Caco-2 (cell line): ENCODE measurements at regions not wholly inside any gene's neighbourhood (a gene's known extent, or its start where the extent isn't known, plus 50 kb on each side); places are given as distances from the start of the nearest gene placed in this dataset.

Experiments used
- BruUV-seq: library from RNA; stranded (reverse); fragments of 400-500 nt; replicated peaks from 2 replicates; lab custom pipeline; 2021; lab: Mats Ljungman, UMichigan
- CTCF ChIA-PET: fragments of 300-600 bp; sonication (Branson Sonifier 250); formaldehyde crosslinking; loops from one replicate; lab custom pipeline; 2022; ENCODE audit warnings: antibody characterized with exemption; lab: Charles Lee
- POLR2A ChIA-PET: fragments of 300-600 bp; sonication (Branson Sonifier 250); formaldehyde crosslinking; loops from one replicate; lab custom pipeline; 2022; ENCODE audit warnings: antibody characterized with exemption; lab: Charles Lee
- DNase-seq, 2 experiments: peaks; one replicate each; pipeline versions ENCODE4 v3.0.0 to v3.0.0-alpha.2; 2020 to 2022
- H3K27me3 ChIP-seq: replicated peaks from 2 replicates; pipeline ENCODE4 v1.6.0; 2011; ENCODE audit warnings: low read length; ENCODE audit not compliant: control insufficient read depth, insufficient read depth
- H3K36me3 ChIP-seq: 2 replicates; pipeline ENCODE4 v1.5.1; 2011; ENCODE audit warnings: low read length; ENCODE audit not compliant: control insufficient read depth, insufficient read depth
- H3K4me1 ChIP-seq: fragments of 250-450 bp; sonication (Bioruptor Pico); 2 replicates; pipeline ENCODE4 v1.5.1; 2020; ENCODE audit warnings: mild to moderate bottlenecking
- H3K4me3 ChIP-seq: 2 replicates; pipeline ENCODE4 v1.5.1; 2011; ENCODE audit warnings: low read depth, mild to moderate bottlenecking, control low read depth, low read length
- H3K9me3 ChIP-seq: fragments of 250-450 bp; sonication (Bioruptor Pico); 2 replicates; pipeline ENCODE4 v1.5.1; 2020; ENCODE audit warnings: mild to moderate bottlenecking, moderate library complexity
- H3K27ac Mint-ChIP-seq: one replicate; pipeline ENCODE4 v1.8.0; 2022; ENCODE audit warnings: mixed read lengths; ENCODE audit not compliant: unreplicated experiment
- H3K27me3 Mint-ChIP-seq: one replicate; pipeline ENCODE4 v1.8.0; 2022; ENCODE audit warnings: mixed read lengths; ENCODE audit not compliant: insufficient read depth, unreplicated experiment
- H3K36me3 Mint-ChIP-seq: one replicate; pipeline ENCODE4 v1.8.0; 2022; ENCODE audit warnings: mild to moderate bottlenecking, mixed read lengths; ENCODE audit not compliant: insufficient read depth, unreplicated experiment
- H3K4me1 Mint-ChIP-seq: one replicate; pipeline ENCODE4 v1.8.0; 2022; ENCODE audit warnings: low read depth, mixed read lengths; ENCODE audit not compliant: unreplicated experiment
- H3K4me3 Mint-ChIP-seq: one replicate; pipeline ENCODE4 v1.8.0; 2022; ENCODE audit warnings: mild to moderate bottlenecking, moderate library complexity, mixed read lengths; ENCODE audit not compliant: unreplicated experiment
- H3K9me3 Mint-ChIP-seq: one replicate; pipeline ENCODE4 v1.8.0; 2022; ENCODE audit warnings: mixed read lengths; ENCODE audit not compliant: unreplicated experiment
- intact Hi-C: fragments of 100-400 bp; cut with micrococcal nuclease; formaldehyde crosslinking; loops from one replicate; pipeline ENCODE4 v1.10.0; 2022; ENCODE audit not compliant: unreplicated experiment
- TF ChIP-seq, protein P1 (sequence below), 2 experiments: fragments of 200-600 bp in 1 of 2; IDR thresholded peaks; 1 replicate in 1 of 2; 2 replicates in 1 of 2; pipeline versions ENCODE4 v1.5.1 to v1.8.0; 2011 to 2022; ENCODE audit warnings: antibody characterized with exemption in 1 of 2, control low read depth in 1 of 2, inconsistent platforms in 1 of 2, low read depth in 1 of 2, low read length in 1 of 2, mild to moderate bottlenecking in 1 of 2, moderate library complexity in 1 of 2; ENCODE audit not compliant: insufficient read depth in 1 of 2, severe bottlenecking in 1 of 2, unreplicated experiment in 1 of 2

DNA sequence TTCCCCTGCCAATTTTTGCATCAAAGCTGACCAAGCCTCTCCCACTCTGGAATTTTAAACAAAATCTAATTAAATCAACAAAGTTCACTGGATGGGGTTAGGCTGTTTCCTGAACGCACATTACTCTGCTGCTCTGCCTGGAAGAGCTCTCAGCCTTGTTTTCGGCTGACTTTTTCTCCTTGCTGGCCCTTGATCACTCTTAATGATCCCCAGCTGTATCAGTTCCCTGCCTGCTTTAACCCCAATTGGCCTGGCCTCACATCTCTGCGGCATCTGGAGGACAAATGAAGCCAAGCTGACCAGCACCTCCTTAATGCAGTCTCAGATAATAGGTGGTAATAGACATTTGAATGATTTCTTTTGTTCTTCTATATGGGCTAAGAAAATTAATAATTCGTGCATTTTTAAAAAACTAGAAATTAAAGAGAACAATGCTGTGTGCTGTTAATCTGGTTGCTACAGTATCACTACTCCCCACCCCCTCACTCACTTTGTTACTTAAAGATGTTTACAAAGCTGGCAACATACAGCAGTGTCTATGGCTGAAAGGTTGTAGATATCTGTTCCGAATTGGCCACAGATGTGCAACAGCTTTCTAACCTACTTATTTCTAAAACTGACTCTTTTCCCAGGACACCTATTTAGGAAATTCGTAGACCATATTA is 415.2 kb upstream of the KCNH7 start:
- no TSS peak for BruUV-seq
- no peak overlapping the region for H3K27ac Mint-ChIP-seq

DNA sequence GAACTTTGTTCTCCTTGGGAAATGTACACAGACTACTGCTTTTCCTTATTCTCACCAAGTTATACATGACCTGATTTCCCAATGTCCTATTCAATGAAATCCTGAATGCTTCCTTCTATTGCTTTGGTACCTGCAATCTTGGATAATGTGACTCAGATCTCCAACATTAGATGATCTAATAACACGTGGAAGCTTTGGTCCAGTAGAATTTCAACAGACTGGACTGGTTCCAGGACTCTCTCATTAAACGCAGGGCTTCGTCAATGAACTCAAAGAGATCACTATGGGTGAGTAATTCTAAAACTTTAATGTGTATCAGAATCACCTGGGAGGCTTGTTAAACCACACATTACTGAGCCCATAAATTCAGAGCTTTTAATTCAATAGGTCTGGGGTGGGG is 413.6 kb upstream of the KCNH7 start:
- no peak for DNase-seq
- H3K27me3 ChIP-seq: no peaks in the 10 kb centered on the region
- H3K4me1 Mint-ChIP-seq: no peaks in the 10 kb centered on the region
- intact Hi-C loops: no loop called here
- no peak overlapping the region for H3K4me3 ChIP-seq
- no peaks in the 10 kb centered on the region for H3K9me3 Mint-ChIP-seq
- H3K36me3 ChIP-seq: no peaks in the 10 kb centered on the region
- H3K9me3 ChIP-seq: no peaks in the 10 kb centered on the region
- ChIA-PET POLR2A (no interaction called here), CTCF (no interaction called here)
- H3K4me1 ChIP-seq: no peaks in the 10 kb centered on the region
- no peak overlapping the region for H3K27ac Mint-ChIP-seq
- TF ChIP-seq, protein P1, sequence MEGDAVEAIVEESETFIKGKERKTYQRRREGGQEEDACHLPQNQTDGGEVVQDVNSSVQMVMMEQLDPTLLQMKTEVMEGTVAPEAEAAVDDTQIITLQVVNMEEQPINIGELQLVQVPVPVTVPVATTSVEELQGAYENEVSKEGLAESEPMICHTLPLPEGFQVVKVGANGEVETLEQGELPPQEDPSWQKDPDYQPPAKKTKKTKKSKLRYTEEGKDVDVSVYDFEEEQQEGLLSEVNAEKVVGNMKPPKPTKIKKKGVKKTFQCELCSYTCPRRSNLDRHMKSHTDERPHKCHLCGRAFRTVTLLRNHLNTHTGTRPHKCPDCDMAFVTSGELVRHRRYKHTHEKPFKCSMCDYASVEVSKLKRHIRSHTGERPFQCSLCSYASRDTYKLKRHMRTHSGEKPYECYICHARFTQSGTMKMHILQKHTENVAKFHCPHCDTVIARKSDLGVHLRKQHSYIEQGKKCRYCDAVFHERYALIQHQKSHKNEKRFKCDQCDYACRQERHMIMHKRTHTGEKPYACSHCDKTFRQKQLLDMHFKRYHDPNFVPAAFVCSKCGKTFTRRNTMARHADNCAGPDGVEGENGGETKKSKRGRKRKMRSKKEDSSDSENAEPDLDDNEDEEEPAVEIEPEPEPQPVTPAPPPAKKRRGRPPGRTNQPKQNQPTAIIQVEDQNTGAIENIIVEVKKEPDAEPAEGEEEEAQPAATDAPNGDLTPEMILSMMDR (IDR thresholded peaks at IDR 0.05; ENCODE audit: insufficient read depth in 1 of 2, low read depth in 1 of 2, low read length in 1 of 2, severe bottlenecking in 1 of 2, unreplicated experiment in 1 of 2): no peak
- H3K36me3 Mint-ChIP-seq: no peaks in the 10 kb centered on the region
- H3K4me3 Mint-ChIP-seq: no peak overlapping the region
- H3K27me3 Mint-ChIP-seq: peaks cover 6% of the 10 kb centered on the region
- BruUV-seq: no TSS peak

More for the DNA sequence above, 415.2 kb upstream of the KCNH7 start:
- no peak for DNase-seq
- Histone ChIP-seq H3K4me1 (no peaks in the 10 kb centered on the region), H3K36me3 (no peaks in the 10 kb centered on the region), H3K4me3 (no peak overlapping the region), H3K9me3 (no peaks in the 10 kb centered on the region), H3K27me3 (no peaks in the 10 kb centered on the region)
- no peaks in the 10 kb centered on the region for H3K36me3 Mint-ChIP-seq
- no peaks in the 10 kb centered on the region for H3K9me3 Mint-ChIP-seq
- no peaks in the 10 kb centered on the region for H3K4me1 Mint-ChIP-seq
- H3K4me3 Mint-ChIP-seq: no peak overlapping the region
- intact Hi-C loops: no loop called here
- CTCF ChIA-PET: no interaction called here
- peaks cover 6% of the 10 kb centered on the region for H3K27me3 Mint-ChIP-seq
- TF ChIP-seq, protein P1 (IDR thresholded peaks at IDR 0.05; ENCODE audit: insufficient read depth in 1 of 2, low read depth in 1 of 2, low read length in 1 of 2, severe bottlenecking in 1 of 2, unreplicated experiment in 1 of 2): no peak
- POLR2A ChIA-PET: no interaction called here

DNA sequence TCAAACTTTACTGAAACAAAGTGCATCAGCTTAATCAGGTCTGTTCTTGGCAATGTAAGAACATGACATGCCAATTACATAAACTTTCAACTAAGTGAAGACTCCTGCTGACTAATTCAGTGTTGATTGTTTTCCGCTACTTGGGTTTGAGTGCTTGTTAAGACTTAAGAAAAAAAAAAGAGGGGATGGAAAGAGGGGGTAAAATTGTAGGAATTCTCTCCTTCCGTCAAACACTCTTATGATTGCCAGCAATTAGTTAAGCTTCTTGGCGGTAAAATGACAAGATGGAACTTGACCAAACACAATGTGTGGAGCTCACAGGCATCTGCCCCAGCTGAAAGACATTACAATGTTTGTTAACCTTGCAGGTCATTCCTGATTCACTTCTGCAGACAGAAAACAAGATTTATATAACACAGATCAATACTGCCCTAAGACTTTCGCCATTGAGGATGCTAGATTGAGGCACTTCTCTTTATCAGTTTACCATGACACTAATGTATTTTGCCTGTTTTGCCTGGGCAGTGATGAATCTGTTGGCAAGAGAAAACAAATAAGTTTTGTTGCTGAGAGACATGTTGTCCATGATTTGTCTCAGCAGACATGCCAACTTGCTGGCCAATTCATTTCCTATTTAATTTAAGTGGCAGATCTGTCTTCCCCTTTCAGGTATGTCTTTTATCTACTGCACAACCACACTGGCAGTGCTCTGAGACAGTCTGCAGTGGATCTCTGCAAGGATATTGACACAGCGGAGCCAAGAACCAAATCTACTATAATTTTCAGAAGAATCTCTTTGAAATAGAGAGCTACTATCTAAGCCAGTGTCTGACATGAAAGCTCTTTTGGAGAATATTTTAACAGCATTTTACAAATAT is 410.0 kb upstream of the KCNH7 start:
- no peak overlapping the region for H3K4me3 Mint-ChIP-seq
- Histone ChIP-seq H3K4me3 (no peak overlapping the region), H3K27me3 (no peaks in the 10 kb centered on the region), H3K4me1 (no peaks in the 10 kb centered on the region), H3K9me3 (no peaks in the 10 kb centered on the region), H3K36me3 (no peaks in the 10 kb centered on the region)
- no peaks in the 10 kb centered on the region for H3K36me3 Mint-ChIP-seq
- no peaks in the 10 kb centered on the region for H3K4me1 Mint-ChIP-seq
- no peak for DNase-seq
- BruUV-seq: no TSS peak
- ChIA-PET CTCF (no interaction called here), POLR2A (no interaction called here)
- intact Hi-C loops: no loop called here
- TF ChIP-seq, protein P1 (IDR thresholded peaks at IDR 0.05; ENCODE audit: insufficient read depth in 1 of 2, low read depth in 1 of 2, low read length in 1 of 2, severe bottlenecking in 1 of 2, unreplicated experiment in 1 of 2): no peak
- H3K27ac Mint-ChIP-seq: no peak overlapping the region
- H3K27me3 Mint-ChIP-seq: peaks cover 6% of the 10 kb centered on the region
- no peaks in the 10 kb centered on the region for H3K9me3 Mint-ChIP-seq
